ENCODE measurements at regions not wholly inside any gene's neighbourhood (a gene's known extent, or its start where the extent isn't known, plus 50 kb on each side); places are given as distances from the start of the nearest gene placed in this dataset.

DNA sequence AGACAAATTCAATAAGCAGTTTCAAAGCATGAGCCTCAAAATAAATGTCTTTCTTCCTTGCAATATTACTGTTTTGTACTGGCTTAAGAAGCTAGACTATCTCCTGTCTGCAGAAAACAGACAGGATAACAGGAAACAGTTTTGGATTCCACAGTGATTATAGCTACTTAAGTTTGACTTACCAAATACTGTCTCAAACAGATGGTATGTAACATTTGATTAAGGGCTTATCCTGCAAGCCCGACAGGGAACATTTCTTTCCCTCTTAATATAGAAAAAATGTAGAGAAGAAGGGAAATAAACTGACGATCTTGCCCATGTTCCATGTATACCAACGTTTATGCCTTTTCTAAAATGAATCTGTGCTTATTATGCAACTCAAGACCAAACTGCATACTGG lies 179.9 kb upstream of the EEA1 start:
- Histone ChIP-seq H3K27ac (no peak overlapping the region), H3K4me2 (no peak overlapping the region), H4K20me1 (no peaks in the 10 kb centered on the region), H3K4me3 (no peak overlapping the region), H3K9ac (no peak overlapping the region), H3K27me3 (no peaks in the 10 kb centered on the region), H3K9me3 (no peaks in the 10 kb centered on the region), H3K4me1 (no peaks in the 10 kb centered on the region), H3K36me3 (no peaks in the 10 kb centered on the region)
- TF ChIP-seq Cebpa-rat (IDR thresholded peaks at IDR 0.05) = no peak

DNA sequence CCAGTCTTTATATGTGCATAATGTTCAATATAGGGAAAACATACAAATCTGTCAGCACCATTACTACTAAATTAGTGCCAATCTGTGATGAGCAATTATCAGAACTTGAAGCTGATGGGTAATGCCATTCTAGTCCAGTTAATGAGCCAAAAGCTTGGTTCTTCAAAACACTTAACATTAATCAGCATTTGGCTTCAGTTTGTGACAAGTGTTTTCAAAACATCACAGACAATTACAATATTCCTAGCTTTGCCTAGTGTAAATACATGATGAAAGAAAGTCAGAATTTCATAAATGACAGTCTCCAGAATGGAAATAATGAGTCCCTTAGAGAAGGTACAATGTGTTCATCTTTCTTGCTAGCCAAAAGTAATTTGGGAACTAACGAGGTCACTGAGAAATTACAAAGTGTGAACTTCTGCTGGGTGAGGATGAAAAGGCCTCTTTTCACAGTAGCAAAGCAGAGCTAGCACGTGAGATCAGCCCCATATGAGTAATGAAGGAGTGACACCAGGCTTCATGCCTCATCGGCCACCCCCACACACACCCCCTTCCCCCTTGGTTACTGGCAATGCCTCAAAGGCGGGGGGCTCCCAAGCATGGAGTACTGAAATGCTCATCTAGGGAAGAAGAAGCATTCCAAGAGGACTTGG lies 180.6 kb upstream of the EEA1 start:
- no peaks in the 10 kb centered on the region for H4K20me1 ChIP-seq
- no peaks in the 10 kb centered on the region for H3K36me3 ChIP-seq
- no peaks in the 10 kb centered on the region for H3K27me3 ChIP-seq
- H3K4me1 ChIP-seq = no peaks in the 10 kb centered on the region
- TF ChIP-seq Cebpa-rat (IDR thresholded peaks at IDR 0.05) = no peak
- H3K4me3 ChIP-seq = no peak overlapping the region
- H3K4me2 ChIP-seq = no peak overlapping the region
- H3K9ac ChIP-seq = no peak overlapping the region
- no peak overlapping the region for H3K27ac ChIP-seq
- H3K9me3 ChIP-seq = no peaks in the 10 kb centered on the region

DNA sequence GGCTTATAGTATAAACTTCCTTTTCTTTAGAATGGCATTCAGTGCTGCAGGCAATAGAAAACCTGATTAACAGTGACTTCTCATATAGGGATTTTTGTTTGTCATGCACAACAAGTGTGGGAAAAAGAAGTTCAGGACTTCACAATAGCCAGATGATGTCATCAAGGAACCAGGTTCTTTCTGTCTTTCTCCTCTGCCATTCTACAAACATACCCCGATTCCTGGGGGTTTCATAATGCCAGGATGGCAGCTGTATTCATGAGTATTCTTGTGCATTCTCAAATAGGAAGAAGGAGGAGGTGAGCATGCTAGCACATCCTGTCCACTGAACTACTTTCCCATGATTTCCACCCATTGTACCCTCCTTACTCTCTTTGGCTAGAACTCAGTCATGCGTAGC lies 182.7 kb upstream of the EEA1 start:
- no peak overlapping the region for H3K4me2 ChIP-seq
- no peaks in the 10 kb centered on the region for H4K20me1 ChIP-seq
- H3K4me1 ChIP-seq = no peaks in the 10 kb centered on the region
- no peaks in the 10 kb centered on the region for H3K36me3 ChIP-seq
- no peak overlapping the region for H3K9ac ChIP-seq
- H3K4me3 ChIP-seq = no peak overlapping the region
- TF ChIP-seq Cebpa-rat (IDR thresholded peaks at IDR 0.05) = no peak
- no peaks in the 10 kb centered on the region for H3K9me3 ChIP-seq
- H3K27ac ChIP-seq = no peak overlapping the region
- H3K27me3 ChIP-seq = no peaks in the 10 kb centered on the region

DNA sequence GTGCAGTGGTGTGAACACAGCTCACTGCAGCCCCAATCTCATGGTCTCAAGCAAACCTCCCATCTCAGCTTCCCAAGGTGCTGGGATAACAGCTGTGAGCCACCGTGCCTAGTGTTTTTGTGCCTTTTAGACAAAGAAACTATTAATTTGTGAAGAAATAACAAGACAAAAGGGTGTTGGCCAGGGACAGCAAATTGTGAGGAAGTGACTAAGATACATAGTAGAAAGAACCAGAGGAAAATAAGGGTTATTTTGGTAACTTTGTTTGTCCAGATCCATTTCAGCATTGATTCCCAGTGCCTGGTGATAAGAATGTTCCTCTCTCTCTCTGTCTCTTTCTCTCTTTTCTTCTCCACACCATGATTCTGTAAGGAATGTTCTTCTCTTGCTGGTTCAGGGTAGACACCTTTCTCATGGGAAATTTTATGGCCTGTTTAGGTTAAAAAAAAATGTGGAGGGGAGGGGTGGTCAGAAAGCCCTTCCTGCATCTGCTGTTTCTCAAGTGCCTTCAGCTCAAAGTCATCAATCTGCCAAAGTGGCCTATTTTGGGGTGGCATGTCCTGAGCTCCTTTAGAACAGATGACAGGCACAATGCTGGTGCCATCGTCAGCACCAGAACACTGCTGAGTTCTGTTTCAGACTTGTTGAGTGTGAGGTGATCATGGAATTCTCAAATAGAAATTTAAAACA lies 184.4 kb upstream of the EEA1 start:
- Histone ChIP-seq H3K4me2 (no peak overlapping the region), H3K9me3 (no peaks in the 10 kb centered on the region), H3K4me3 (no peak overlapping the region), H3K9ac (no peak overlapping the region), H4K20me1 (no peaks in the 10 kb centered on the region), H3K27ac (no peak overlapping the region), H3K36me3 (no peaks in the 10 kb centered on the region), H3K27me3 (no peaks in the 10 kb centered on the region), H3K4me1 (no peaks in the 10 kb centered on the region)
- no peak for TF ChIP-seq Cebpa-rat (IDR thresholded peaks at IDR 0.05)

DNA sequence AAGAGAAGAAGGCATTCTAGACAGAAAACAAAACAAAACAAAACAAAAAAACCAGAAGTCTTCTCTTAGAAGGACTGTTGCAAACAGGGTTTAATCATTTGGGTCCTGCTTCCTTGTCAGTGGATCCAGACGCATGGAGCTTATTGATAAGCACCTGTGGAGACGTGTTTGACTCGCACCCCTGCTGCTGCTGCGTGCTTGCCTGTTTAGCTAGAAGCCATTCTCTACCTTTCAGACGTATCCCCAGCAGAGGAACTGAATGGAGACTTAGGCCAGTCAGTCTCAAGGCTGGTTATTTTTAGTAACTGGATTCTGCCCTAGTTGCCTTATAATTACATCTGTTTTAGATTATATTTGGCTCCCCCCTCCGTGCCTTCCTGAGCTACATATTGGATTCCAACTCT lies 186.1 kb upstream of the EEA1 start:
- no peak overlapping the region for H3K4me2 ChIP-seq
- no peak overlapping the region for H3K9ac ChIP-seq
- no peak overlapping the region for H3K27ac ChIP-seq

DNA sequence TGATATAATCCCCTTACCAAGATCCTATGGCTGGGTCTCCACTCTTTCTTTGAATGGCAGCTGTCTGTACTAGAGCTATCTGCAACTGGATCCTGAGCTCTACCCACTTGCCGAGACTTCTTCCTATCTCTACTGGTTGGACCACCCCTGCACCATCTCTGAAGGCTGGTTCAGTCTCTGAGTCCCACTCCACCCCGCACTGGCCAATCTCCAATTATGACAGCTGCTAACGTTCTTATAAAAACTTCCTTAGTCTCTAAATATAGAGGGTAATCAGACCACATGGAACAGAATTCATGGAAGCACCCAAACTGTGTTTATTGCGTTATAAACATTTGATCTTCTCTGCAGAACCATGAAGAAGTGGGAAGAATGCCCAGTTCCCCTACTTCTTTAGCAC lies 186.6 kb upstream of the EEA1 start:
- Histone ChIP-seq H3K27ac (no peak overlapping the region), H3K27me3 (no peaks in the 10 kb centered on the region), H3K36me3 (no peaks in the 10 kb centered on the region), H3K4me1 (no peaks in the 10 kb centered on the region), H3K4me3 (no peak overlapping the region), H3K9ac (no peak overlapping the region), H3K4me2 (no peak overlapping the region), H4K20me1 (no peaks in the 10 kb centered on the region), H3K9me3 (no peaks in the 10 kb centered on the region)
- TF ChIP-seq Cebpa-rat (IDR thresholded peaks at IDR 0.05) = no peak

More for the DNA sequence above, 186.1 kb upstream of the EEA1 start:
- H4K20me1 ChIP-seq = no peaks in the 10 kb centered on the region
- H3K4me1 ChIP-seq = no peaks in the 10 kb centered on the region
- no peaks in the 10 kb centered on the region for H3K27me3 ChIP-seq
- H3K36me3 ChIP-seq = no peaks in the 10 kb centered on the region
- H3K9me3 ChIP-seq = no peaks in the 10 kb centered on the region
- no peak overlapping the region for H3K4me3 ChIP-seq
- no peak for TF ChIP-seq Cebpa-rat (IDR thresholded peaks at IDR 0.05)

DNA sequence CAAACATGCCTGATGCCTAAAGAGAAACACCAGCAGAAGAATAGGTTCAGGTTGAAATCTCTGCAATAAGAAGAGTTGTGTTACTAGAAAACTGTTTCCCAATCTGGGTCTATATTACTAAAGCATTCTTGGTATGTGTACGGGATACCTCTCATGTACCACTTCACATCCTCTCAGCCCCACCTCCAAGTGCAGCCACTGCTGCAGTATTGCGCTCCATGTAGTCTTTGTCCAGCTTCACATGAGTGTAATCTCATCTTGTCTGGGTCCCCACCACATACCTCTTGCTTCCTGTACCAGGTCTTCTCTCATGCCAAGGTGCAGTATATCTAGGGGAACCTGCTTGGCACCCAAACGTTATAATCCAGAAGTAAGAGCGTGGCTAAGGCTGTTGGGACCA lies 187.5 kb upstream of the EEA1 start:
- H3K9ac ChIP-seq = no peak overlapping the region

DNA sequence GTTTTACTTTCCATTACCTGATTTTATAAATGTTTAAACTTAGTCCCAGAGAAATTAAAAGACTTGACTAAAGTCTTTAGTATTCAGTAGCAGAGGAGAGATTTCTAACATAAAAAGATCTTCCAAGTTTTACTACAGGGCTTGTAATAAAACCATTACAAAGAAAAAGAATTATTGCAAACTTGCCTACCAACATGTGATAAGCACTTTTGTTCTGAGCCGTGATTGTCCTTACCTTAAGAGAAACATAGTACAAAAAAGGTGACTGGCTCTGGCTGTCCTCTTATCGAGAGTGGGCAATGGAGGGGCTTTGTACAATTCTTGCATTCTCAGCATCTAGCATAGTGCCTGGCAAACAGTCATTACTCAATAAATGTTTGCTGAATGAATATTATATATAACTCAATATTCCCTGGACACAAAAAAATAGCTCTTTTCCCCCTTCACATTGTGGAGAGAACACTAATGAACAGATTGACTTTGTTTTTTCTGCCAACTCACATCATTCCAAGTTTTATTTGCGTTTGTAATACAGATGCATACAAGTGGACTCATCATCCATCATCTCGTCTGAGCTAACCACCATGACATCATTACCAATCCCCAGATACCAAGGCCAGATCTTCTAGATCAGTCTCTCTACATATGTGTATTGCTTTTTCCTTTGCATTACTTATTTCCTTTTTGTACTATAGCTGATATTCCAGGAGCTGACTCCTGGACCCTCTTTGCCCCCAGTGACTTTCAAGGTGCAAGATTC lies 192.8 kb upstream of the EEA1 start:
- no peaks in the 10 kb centered on the region for H3K27me3 ChIP-seq
- no peak for TF ChIP-seq Cebpa-rat (IDR thresholded peaks at IDR 0.05)
- H4K20me1 ChIP-seq = no peaks in the 10 kb centered on the region
- H3K27ac ChIP-seq = no peak overlapping the region
- H3K9me3 ChIP-seq = no peaks in the 10 kb centered on the region
- no peak overlapping the region for H3K4me2 ChIP-seq
- H3K36me3 ChIP-seq = no peaks in the 10 kb centered on the region
- H3K4me3 ChIP-seq = no peak overlapping the region
- H3K9ac ChIP-seq = no peak overlapping the region
- peaks cover 21% of the 10 kb centered on the region for H3K4me1 ChIP-seq

More for the DNA sequence above, 187.5 kb upstream of the EEA1 start:
- no peaks in the 10 kb centered on the region for H3K9me3 ChIP-seq
- H3K36me3 ChIP-seq = no peaks in the 10 kb centered on the region
- H4K20me1 ChIP-seq = no peaks in the 10 kb centered on the region
- no peaks in the 10 kb centered on the region for H3K27me3 ChIP-seq
- no peak overlapping the region for H3K27ac ChIP-seq
- H3K4me2 ChIP-seq = no peak overlapping the region
- no peak overlapping the region for H3K4me3 ChIP-seq
- no peaks in the 10 kb centered on the region for H3K4me1 ChIP-seq
- TF ChIP-seq Cebpa-rat (IDR thresholded peaks at IDR 0.05) = no peak

DNA sequence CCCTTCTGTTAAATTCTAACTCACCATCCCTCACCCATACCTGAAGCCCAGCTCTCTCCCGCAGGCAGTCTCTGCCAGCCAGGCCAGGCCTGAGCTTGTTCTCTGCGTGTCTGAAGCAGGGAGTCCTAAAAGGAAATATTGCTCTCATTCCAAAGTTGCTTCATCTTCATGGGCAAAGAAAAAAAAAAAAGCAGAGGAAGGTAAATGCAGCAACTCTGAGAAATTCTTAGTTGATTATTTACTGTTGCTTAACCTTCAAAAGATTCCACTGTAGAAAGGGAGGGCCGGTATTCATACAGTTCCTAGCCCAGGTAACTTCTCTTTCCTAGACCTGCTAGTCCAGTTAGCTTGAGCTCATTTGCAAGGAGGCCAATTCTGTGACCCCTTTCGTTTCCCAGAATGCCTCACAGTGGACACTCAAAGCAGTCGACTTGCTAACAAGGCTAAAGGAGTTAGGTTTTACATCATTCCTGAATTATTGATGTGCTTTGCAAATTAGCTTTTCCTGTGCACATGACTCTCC lies 193.5 kb upstream of the EEA1 start:
- no peak for TF ChIP-seq Cebpa-rat (IDR thresholded peaks at IDR 0.05)
- Histone ChIP-seq H3K27me3 (no peaks in the 10 kb centered on the region), H3K9ac (no peak overlapping the region), H3K27ac (no peak overlapping the region), H4K20me1 (no peaks in the 10 kb centered on the region), H3K4me1 (peaks cover 24% of the 10 kb centered on the region), H3K9me3 (no peaks in the 10 kb centered on the region), H3K4me2 (no peak overlapping the region), H3K4me3 (no peak overlapping the region), H3K36me3 (no peaks in the 10 kb centered on the region)

DNA sequence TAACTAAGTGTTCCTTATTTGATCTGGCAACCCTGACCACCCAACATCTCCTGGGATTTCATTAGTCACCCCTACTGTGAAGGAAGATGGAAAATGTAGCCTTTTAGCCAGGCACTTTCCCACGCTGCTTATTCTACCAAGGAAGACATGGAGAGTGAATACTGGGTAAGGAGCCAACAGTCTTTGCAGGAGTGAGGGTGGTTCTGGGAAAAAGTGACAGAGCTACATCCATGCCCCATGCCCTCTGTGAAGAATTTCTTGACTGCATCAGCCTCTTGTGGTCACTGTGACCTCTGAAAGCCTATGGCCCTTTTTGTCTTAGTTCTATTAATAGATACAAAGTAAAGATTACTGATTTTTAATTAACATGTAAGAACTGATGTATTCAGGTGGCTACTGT lies 196.0 kb upstream of the EEA1 start:
- no peak for TF ChIP-seq Cebpa-rat (IDR thresholded peaks at IDR 0.05)
- H4K20me1 ChIP-seq = no peaks in the 10 kb centered on the region
- H3K27ac ChIP-seq = no peak overlapping the region
- H3K36me3 ChIP-seq = no peaks in the 10 kb centered on the region
- H3K9ac ChIP-seq = no peak overlapping the region
- no peaks in the 10 kb centered on the region for H3K9me3 ChIP-seq
- peaks cover 26% of the 10 kb centered on the region for H3K4me1 ChIP-seq
- no peak overlapping the region for H3K4me3 ChIP-seq
- no peaks in the 10 kb centered on the region for H3K27me3 ChIP-seq
- peak overlapping the region; percentile 68 for H3K4me2 ChIP-seq

Data from BLaER1 (cell line).